ENCODE measurements at regions not wholly inside any gene's neighbourhood (a gene's known extent, or its start where the extent isn't known, plus 50 kb on each side); places are given as distances from the start of the nearest gene placed in this dataset.

- DNase-seq (ENCODE audit: low read depth): no peak
These were observed 440.1 kb downstream of the TCERG1L start for GRCh38 chr10:130871406-130871805.

GRCh38 chr10:130873636-130874035, 437.9 kb downstream of the TCERG1L start:
- no peak for DNase-seq (ENCODE audit: low read depth)

DNA sequence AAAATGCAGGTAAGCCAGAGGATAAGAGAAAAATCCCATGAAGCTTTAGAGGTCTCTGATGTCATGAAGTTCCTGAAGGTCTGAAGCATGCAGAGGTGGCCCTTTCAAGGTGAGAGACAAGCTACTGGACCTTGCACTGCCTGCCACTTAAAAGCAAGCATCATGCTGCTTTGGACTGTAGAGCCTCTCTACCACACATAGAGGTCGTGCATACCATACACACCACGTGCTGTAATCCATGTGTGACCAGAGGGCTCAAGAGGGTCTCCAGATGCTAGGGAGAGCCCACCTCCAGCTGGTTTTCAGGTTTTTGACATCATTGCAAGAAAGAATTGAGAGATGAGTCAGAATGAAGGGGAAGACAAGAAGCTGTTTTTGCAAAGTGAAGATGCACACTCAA, 436.4 kb downstream of the TCERG1L start:
- no peak for DNase-seq (ENCODE audit: low read depth)

- DNase-seq (ENCODE audit: low read depth): no peak
These were observed 435.5 kb downstream of the TCERG1L start for GRCh38 chr10:130875897-130876472.

- no peak for DNase-seq (ENCODE audit: low read depth)
These were observed 434.4 kb downstream of the TCERG1L start for GRCh38 chr10:130877126-130877525.

- no peak for DNase-seq (ENCODE audit: low read depth)
These were observed 433.4 kb downstream of the TCERG1L start for GRCh38 chr10:130878131-130878530.

- DNase-seq (ENCODE audit: low read depth): no peak
These were observed 428.6 kb downstream of the TCERG1L start for GRCh38 chr10:130882906-130883305.

DNA sequence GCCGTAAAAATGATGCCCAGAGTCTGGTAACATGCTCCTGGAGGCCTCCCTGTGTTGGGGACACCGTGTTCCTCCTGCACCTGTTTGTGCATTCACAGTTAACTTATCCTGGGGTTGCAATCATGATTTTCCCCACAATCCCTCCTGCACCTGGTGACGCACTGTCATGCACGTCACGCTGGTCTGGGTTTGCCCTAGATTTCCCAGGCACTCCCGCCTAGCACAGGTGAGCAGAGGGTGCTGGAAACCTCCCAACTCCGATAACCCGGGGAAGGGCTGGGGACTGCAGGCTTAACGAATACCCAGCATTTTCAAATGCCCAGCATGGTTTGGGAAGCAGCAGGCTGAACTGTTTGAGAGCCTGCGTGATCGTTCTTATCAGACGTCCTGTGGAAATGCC, 427.1 kb downstream of the TCERG1L start:
- no peak for DNase-seq (ENCODE audit: low read depth)

- DNase-seq (ENCODE audit: low read depth): no peak
These were observed 426.4 kb downstream of the TCERG1L start for GRCh38 chr10:130885021-130885655.

DNA sequence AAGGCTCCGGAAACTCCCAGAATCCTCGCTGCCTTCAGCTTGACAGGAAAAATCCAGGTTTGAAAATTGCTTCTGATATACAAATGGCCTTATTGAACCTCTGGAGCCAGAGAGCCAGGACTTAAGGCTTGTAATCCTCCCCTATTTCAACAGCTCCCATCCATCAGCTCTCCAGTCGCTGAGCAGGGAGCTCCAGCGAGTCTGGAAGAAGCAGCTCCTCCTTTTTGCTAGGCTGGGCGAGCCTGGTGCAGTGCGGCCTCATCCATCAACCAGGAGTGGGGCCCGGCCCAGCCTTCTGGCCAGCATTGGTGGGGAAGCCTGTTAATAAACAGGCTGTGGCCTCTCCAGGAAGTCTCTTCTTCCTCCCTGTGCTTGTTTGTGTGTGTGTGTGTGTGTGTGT, 424.4 kb downstream of the TCERG1L start:
- DNase-seq (ENCODE audit: low read depth): no peak

DNA sequence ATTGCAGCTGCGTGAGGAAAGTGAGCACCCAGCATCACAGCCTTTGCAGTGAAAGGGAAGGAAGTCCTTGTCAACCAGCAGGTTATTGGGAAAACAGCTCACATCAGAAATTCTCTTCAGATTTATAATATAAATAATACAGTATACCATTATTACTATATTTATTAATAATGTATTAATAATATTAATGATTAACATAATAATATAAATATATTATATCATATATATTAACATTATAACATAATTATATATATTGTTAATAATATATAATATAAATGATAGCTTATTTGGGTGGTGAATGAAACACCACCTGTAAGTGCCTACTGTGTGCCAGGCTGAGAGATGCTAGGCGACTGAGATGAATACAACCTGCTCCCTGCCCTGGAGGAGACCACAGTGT, 423.0 kb downstream of the TCERG1L start:
- no peak for DNase-seq (ENCODE audit: low read depth)

- DNase-seq (ENCODE audit: low read depth): no peak
These were observed 422.3 kb downstream of the TCERG1L start for GRCh38 chr10:130889240-130889639.

DNA sequence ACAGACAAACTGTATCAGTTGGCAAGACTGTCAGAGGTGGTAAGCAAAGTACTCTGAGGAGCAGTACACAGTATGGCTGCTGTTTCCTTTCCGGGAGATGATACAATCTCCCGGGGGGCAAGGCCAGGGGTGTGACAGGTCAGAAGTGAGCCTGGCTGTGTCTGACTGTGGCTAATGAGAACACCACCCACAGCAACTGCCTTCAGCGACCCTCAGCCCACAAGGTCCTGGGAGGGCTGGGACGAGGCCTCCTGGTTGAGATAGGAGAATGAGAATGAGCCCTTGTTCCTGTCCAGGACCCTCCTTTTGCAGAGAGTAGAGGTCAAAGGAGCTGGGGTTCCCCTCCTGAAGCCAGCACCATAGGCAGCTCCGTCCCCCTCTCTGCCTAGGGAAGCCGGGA, 421.7 kb downstream of the TCERG1L start:
- DNase-seq (ENCODE audit: low read depth): no peak

- no peak for DNase-seq (ENCODE audit: low read depth)
These were observed 420.5 kb downstream of the TCERG1L start for GRCh38 chr10:130891066-130891465.

- no peak for DNase-seq (ENCODE audit: low read depth)
These were observed 417.1 kb downstream of the TCERG1L start for GRCh38 chr10:130894471-130894870.

GRCh38 chr10:130895161-130895560, 416.4 kb downstream of the TCERG1L start:
- no peak for DNase-seq (ENCODE audit: low read depth)

GRCh38 chr10:130897815-130898214, 413.7 kb downstream of the TCERG1L start:
- no peak for DNase-seq (ENCODE audit: low read depth)

DNA sequence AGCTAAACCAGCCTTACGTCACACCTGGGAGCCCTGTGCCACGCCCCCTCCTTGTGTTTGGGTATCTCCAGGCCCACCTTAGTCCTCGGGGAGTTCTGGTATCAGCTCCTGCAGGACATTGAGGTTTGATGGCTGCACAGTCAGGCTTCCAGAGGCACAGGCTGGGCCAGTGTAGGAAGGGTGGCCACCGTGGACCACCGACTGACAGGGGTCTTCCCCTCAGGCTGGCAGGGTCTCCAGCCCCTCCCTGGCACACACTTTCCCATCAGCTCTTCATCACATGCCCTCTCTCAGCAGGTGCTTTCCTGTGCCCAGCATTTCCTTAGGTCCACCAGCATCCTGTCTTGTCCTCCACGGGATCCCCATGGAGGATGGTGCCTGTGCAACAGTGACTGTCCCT, 413.1 kb downstream of the TCERG1L start:
- no peak for DNase-seq (ENCODE audit: low read depth)

DNA sequence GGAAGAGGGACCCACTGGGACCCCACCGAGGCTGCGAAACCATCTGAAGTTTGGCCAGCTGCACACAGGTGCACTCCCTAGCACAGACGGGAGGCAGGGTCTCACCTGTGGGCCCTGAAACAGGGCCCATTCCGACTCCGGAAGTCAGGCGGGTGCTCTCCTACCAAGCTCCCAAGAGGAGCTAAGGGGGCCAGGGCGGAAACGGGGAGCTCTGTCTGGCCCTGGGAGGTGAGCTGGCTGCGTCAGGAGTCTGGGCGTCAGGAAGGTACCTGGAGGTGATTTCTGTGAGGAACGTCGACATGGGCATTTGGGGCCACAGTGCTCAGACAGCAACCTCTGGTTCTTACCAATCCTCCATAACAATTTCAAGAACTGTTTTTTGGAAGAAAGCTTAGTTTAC, 411.7 kb downstream of the TCERG1L start:
- DNase-seq (ENCODE audit: low read depth): no peak

- no peak for DNase-seq (ENCODE audit: low read depth)
These were observed 410.9 kb downstream of the TCERG1L start for GRCh38 chr10:130900441-130901160.

- DNase-seq (ENCODE audit: low read depth): no peak
These were observed 410.0 kb downstream of the TCERG1L start for GRCh38 chr10:130901311-130902165.

- no peak for DNase-seq (ENCODE audit: low read depth)
These were observed 409.1 kb downstream of the TCERG1L start for GRCh38 chr10:130902471-130902870.

DNA sequence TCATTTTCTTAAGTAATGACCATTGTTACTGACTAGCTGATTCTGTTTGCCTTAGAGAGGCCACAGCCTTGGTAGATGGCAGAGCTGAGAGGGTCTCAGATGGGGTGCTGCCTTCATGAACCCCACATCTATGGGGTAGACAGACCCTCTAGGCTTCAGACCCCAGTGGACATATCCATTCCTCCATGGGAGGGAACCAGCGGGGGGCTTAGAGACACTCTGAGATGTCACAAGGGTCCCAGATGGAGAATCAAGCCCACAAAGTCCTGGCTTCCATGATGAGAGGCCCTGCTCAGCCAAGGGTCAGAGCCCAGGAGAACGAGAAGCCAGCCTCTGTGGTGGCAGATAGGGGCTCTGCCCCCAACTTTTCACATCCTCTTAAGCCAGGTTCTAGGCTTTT, 408.6 kb downstream of the TCERG1L start:
- no peak for DNase-seq (ENCODE audit: low read depth)

Measured in stromal cell of bone marrow (primary cell).